Stomach (tissue), 4 donors: ENCODE measurements at regions not wholly inside any gene's neighbourhood (a gene's known extent, or its start where the extent isn't known, plus 50 kb on each side); places are given as distances from the start of the nearest gene placed in this dataset.

ENCODE experiments used
- CTCF ChIP-seq, 7 experiments: fragments of 450-650 bp in 4 of 7; fragments of 200-600 bp in 3 of 7; sonication (generic) in 3 of 7; IDR thresholded peaks; one replicate each; pipeline ENCODE4 v1.5.1; 2016 to 2019; ENCODE audit warnings: antibody characterized with exemption in 7 of 7, control low read depth in 2 of 7, mild to moderate bottlenecking in 1 of 7
- EP300 ChIP-seq: sonication (generic); formaldehyde crosslinking; IDR thresholded peaks from one replicate; pipeline ENCODE4 v1.6.1; 2017; ENCODE audit warnings: antibody characterized with exemption
- POLR2AphosphoS5 ChIP-seq, 3 donors: sonication (generic); formaldehyde crosslinking; IDR thresholded peaks; one replicate each; pipeline ENCODE4 v1.6.1; 2016; ENCODE audit warnings: antibody characterized with exemption in 3 of 3

- TF ChIP-seq EP300: no peak
- TF ChIP-seq CTCF (IDR thresholded peaks at IDR 0.05): no peak
- no peak for TF ChIP-seq POLR2AphosphoS5 (IDR thresholded peaks at IDR 0.05)
These were observed 177.2 kb upstream of the SCN7A start for GRCh38 chr2:166671235-166671634.
